SK-N-SH (cell line): ENCODE measurements at regions not wholly inside any gene's neighbourhood (a gene's known extent, or its start where the extent isn't known, plus 50 kb on each side); places are given as distances from the start of the nearest gene placed in this dataset.
"Not testable (repeated sequence)": the region's sequence is repeated elsewhere in the genome, so short reads cannot be mapped to it uniquely, and the experiment has no call there.

Experiments used
- CTCF ChIA-PET: fragments of 300-600, 350-600 bp; formaldehyde crosslinking; extraction: SDS; loops from one replicate; lab custom pipeline; 2021; lab: Yijun Ruan, JAX
- POLR2A ChIA-PET: fragments of 350-600 bp; sonication (Branson Sonifier 250); formaldehyde crosslinking; extraction: SDS; loops from one replicate; lab custom pipeline; 2020; ENCODE audit warnings: antibody characterized with exemption, inconsistent platforms; lab: Yijun Ruan, JAX
- DNase-seq: peaks from one replicate; pipeline ENCODE4 v3.0.0; 2012
- H2AFZ ChIP-seq: fragments of 200-600 bp; sonication (generic); 2 replicates; pipeline ENCODE4 v1.8.1; 2016; ENCODE audit warnings: antibody characterized with exemption, mild to moderate bottlenecking, low read depth
- H3F3A ChIP-seq: fragments of 200-600 bp; sonication (generic); replicated peaks from 2 replicates; pipeline ENCODE3; 2016; ENCODE audit warnings: antibody characterized with exemption, mild to moderate bottlenecking; ENCODE audit not compliant: insufficient read depth
- H3K27ac ChIP-seq, 2 experiments: fragments of 200-500 bp in 1 of 2; fragments of 200-600 bp in 1 of 2; sonication (Bioruptor generic) in 1 of 2; sonication (generic), shearing (Covaris generic) in 1 of 2; 2 replicates each; pipeline versions ENCODE4 v1.5.1 to v1.6.1; 2014 to 2016; ENCODE audit warnings: low read depth in 2 of 2, inconsistent platforms in 1 of 2, low read length in 1 of 2, mild to moderate bottlenecking in 1 of 2, mixed read lengths in 1 of 2
- H3K27me3 ChIP-seq: fragments of 200-600 bp; sonication (generic), shearing (Covaris generic); 2 replicates; pipeline ENCODE4 v1.6.1; 2016; ENCODE audit warnings: mixed run types; ENCODE audit not compliant: insufficient read depth
- H3K36me3 ChIP-seq, 2 experiments: fragments of 200-500 bp in 1 of 2; fragments of 200-600 bp in 1 of 2; sonication (Bioruptor generic) in 1 of 2; sonication (generic) in 1 of 2; replicated peaks in 1 of 2; 2 replicates each; pipeline versions ENCODE3 to v1.5.1; 2014 to 2016; ENCODE audit warnings: low read length in 1 of 2, mild to moderate bottlenecking in 1 of 2; ENCODE audit not compliant: insufficient read depth in 2 of 2, control insufficient read depth in 1 of 2
- H3K4me1 ChIP-seq, 2 experiments: fragments of 200-500 bp in 1 of 2; fragments of 200-600 bp in 1 of 2; sonication (Bioruptor generic) in 1 of 2; sonication (generic), shearing (Covaris generic) in 1 of 2; 2 replicates each; pipeline versions ENCODE4 v1.5.1 to v1.6.1; 2014 to 2016; ENCODE audit warnings: low read depth in 1 of 2, low read length in 1 of 2, mixed run types in 1 of 2; ENCODE audit not compliant: insufficient read depth in 2 of 2, control insufficient read depth in 1 of 2
- H3K4me2 ChIP-seq: fragments of 200-600 bp; sonication (generic), shearing (Covaris generic); 2 replicates; pipeline ENCODE4 v1.6.1; 2017; ENCODE audit warnings: mixed run types
- H3K4me3 ChIP-seq, 2 experiments: fragments of 200-500 bp in 1 of 2; fragments of 200-600 bp in 1 of 2; sonication (Bioruptor generic) in 1 of 2; sonication (generic), shearing (Covaris generic) in 1 of 2; 2 replicates each; pipeline versions ENCODE4 v1.5.1 to v1.8.1; 2014 to 2016; ENCODE audit warnings: low read depth in 2 of 2, inconsistent platforms in 1 of 2, low read length in 1 of 2, mild to moderate bottlenecking in 1 of 2, mixed read lengths in 1 of 2, moderate library complexity in 1 of 2
- H3K79me2 ChIP-seq: fragments of 200-600 bp; sonication (generic); 2 replicates; pipeline ENCODE4 v1.8.1; 2017; ENCODE audit warnings: mild to moderate bottlenecking; ENCODE audit not compliant: insufficient read depth
- H3K9ac ChIP-seq: fragments of 200-600 bp; sonication (generic); 2 replicates; pipeline ENCODE4 v1.6.1; 2017; ENCODE audit warnings: mixed run types
- H3K9me2 ChIP-seq: fragments of 200-600 bp; sonication (generic); 2 replicates; pipeline ENCODE4 v1.6.1; 2017; ENCODE audit warnings: mixed run types
- H3K9me3 ChIP-seq: fragments of 200-600 bp; sonication (generic); 2 replicates; pipeline ENCODE4 v1.6.1; 2017; ENCODE audit warnings: mixed run types, mild to moderate bottlenecking, moderate library complexity
- H4K20me1 ChIP-seq: fragments of 200-600 bp; sonication (generic); 2 replicates; pipeline ENCODE4 v1.6.1; 2017; ENCODE audit warnings: mild to moderate bottlenecking, mixed run types; ENCODE audit not compliant: insufficient read depth
- CHD2 ChIP-seq: fragments of 150-350 bp; IDR thresholded peaks from 2 replicates; pipeline ENCODE4 v1.6.1; 2018; ENCODE audit warnings: low read length; ENCODE audit not compliant: partially characterized antibody
- CTCF ChIP-seq: fragments of 200-600 bp; sonication (generic); IDR thresholded peaks from 2 replicates; pipeline ENCODE4 v1.6.1; 2017; ENCODE audit warnings: antibody characterized with exemption, mild to moderate bottlenecking, moderate library complexity
- ELF1 ChIP-seq: IDR thresholded peaks from 2 replicates; pipeline ENCODE4 v1.4.0; 2012
- FOXM1 ChIP-seq: IDR thresholded peaks from 2 replicates; pipeline ENCODE4 v1.4.0; 2012; ENCODE audit warnings: low read depth, mild to moderate bottlenecking
- GABPA ChIP-seq: IDR thresholded peaks from 2 replicates; pipeline ENCODE4 v1.4.0; 2012; ENCODE audit warnings: low read depth, mild to moderate bottlenecking
- JUND ChIP-seq: IDR thresholded peaks from 2 replicates; pipeline ENCODE4 v1.4.0; 2012
- MAX ChIP-seq: IDR thresholded peaks from 2 replicates; pipeline ENCODE4 v1.4.0; 2012; ENCODE audit warnings: low read depth
- RAD21 ChIP-seq: IDR thresholded peaks from 2 replicates; pipeline ENCODE4 v1.6.1; 2012; ENCODE audit warnings: mild to moderate bottlenecking, low read length
- RCOR1 ChIP-seq: fragments of 150-350 bp; IDR thresholded peaks from 2 replicates; pipeline ENCODE4 v1.6.1; 2017; ENCODE audit warnings: antibody characterized with exemption, low read length
- REST ChIP-seq: IDR thresholded peaks from 2 replicates; pipeline ENCODE4 v1.6.1; 2012; ENCODE audit warnings: mild to moderate bottlenecking, low read depth, low read length, moderate library complexity
- RFX5 ChIP-seq: IDR thresholded peaks from 2 replicates; pipeline ENCODE4 v1.6.1; 2012; ENCODE audit warnings: mild to moderate bottlenecking, improper control_type of control experiment, low read length
- RXRA ChIP-seq: IDR thresholded peaks from 2 replicates; pipeline ENCODE4 v1.4.0; 2012; ENCODE audit warnings: low read depth, mild to moderate bottlenecking, borderline replicate concordance
- SMC3 ChIP-seq: IDR thresholded peaks from 2 replicates; pipeline ENCODE4 v1.6.1; 2012; ENCODE audit warnings: low read depth, low read length, improper control_type of control experiment
- TAF1 ChIP-seq: IDR thresholded peaks from 2 replicates; pipeline ENCODE4 v1.6.1; 2012; ENCODE audit warnings: low read depth, mild to moderate bottlenecking, low read length, moderate library complexity, borderline replicate concordance
- TEAD4 ChIP-seq: IDR thresholded peaks from 2 replicates; pipeline ENCODE4 v1.4.0; 2012; ENCODE audit warnings: mild to moderate bottlenecking, borderline replicate concordance; ENCODE audit not compliant: insufficient read depth
- USF1 ChIP-seq: IDR thresholded peaks from 2 replicates; pipeline ENCODE4 v1.4.0; 2012; ENCODE audit warnings: low read depth, borderline replicate concordance
- USF2 ChIP-seq: fragments of 150-350 bp; IDR thresholded peaks from 2 replicates; pipeline ENCODE4 v1.6.1; 2017; ENCODE audit warnings: antibody characterized with exemption, low read length, low read depth, borderline replicate concordance
- ZBTB33 ChIP-seq: IDR thresholded peaks from 2 replicates; pipeline ENCODE4 v1.4.0; 2012; ENCODE audit warnings: low read depth, borderline replicate concordance
- WGBS: methylation state at CpG from one replicate; pipeline ENCODE4 v1.1.6; 2017; ENCODE audit warnings: low lambda C conversion rate; 5-methylcytosine and 5-hydroxymethylcytosine counted together

GRCh38 chr12:42023733-42024494, 120.8 kb downstream of the GXYLT1 start:
- Histone ChIP-seq H4K20me1 (no peaks in the 10 kb centered on the region), H3K36me3 (no peaks in the 10 kb centered on the region), H3K9ac (no peak overlapping the region), H3K79me2 (no peaks in the 10 kb centered on the region), H2AFZ (peak overlapping the region; percentile 74), H3F3A (no peaks in the 10 kb centered on the region), H3K4me1 (peaks cover 0 to 2% of the 10 kb centered on the region in 2 experiments; a peak in 1 of 4 replicates), H3K4me2 (peak overlapping the region; percentile 66), H3K27ac (no peak overlapping the region), H3K27me3 (no peaks in the 10 kb centered on the region), H3K9me3 (no peaks in the 10 kb centered on the region), H3K4me3 (peak overlapping the region; percentile 13 to 35; a peak in 2 of 4 replicates), H3K9me2 (no peaks in the 10 kb centered on the region)
- WGBS: 38% methylated on average over 25 of the region's 25 CpGs
- peak; percentile 71 for DNase-seq
- no peak for TF ChIP-seq USF2
- TF ChIP-seq RCOR1: no peak
- TF ChIP-seq TAF1: no peak
- TF ChIP-seq REST: no peak
- no peak for TF ChIP-seq MAX
- no peak for TF ChIP-seq ELF1
- TF ChIP-seq RFX5: no peak
- no peak for TF ChIP-seq GABPA
- no peak for TF ChIP-seq RXRA
- TF ChIP-seq USF1: no peak
- TF ChIP-seq SMC3: peak; percentile 97
- peak; percentile 91 for TF ChIP-seq RAD21
- TF ChIP-seq ZBTB33: no peak
- TF ChIP-seq CHD2: no peak
- TF ChIP-seq CTCF: peak; percentile 95
- TF ChIP-seq TEAD4: no peak
- TF ChIP-seq FOXM1: no peak
- no peak for TF ChIP-seq JUND
- ChIA-PET CTCF (interaction anchor here (0.6 to 7.4 kb wide), 65 partner anchors 9 to 1296 kb away, joined by 3 to 140 read pairs (median 4); no protein-coding TSS in a partner anchor), POLR2A (no interaction called here)

- not testable (repeated sequence) for H3K27me3 ChIP-seq
Measured at GRCh38 chr12:42021937-42022336, 122.7 kb downstream of the GXYLT1 start.

More at GRCh38 chr12:42021937-42022336, 122.7 kb downstream of the GXYLT1 start:
- H3K27ac ChIP-seq, H3K9ac ChIP-seq, H2AFZ ChIP-seq, POLR2A ChIA-PET, H3F3A ChIP-seq, H3K4me3 ChIP-seq, H4K20me1 ChIP-seq, H3K9me2 ChIP-seq, H3K4me2 ChIP-seq, H3K4me1 ChIP-seq, H3K9me3 ChIP-seq, H3K36me3 ChIP-seq, DNase-seq, H3K79me2 ChIP-seq: not testable (repeated sequence)
- CTCF ChIA-PET: interaction anchor here (1.1 to 7.4 kb wide), 4 partner anchors 691 to 831 kb away, joined by 3 to 140 read pairs (median 17); no protein-coding TSS in a partner anchor
- 91% methylated on average over 9 of the region's 9 CpGs for WGBS
